ENCODE measurements at regions not wholly inside any gene's neighbourhood (a gene's known extent, or its start where the extent isn't known, plus 50 kb on each side); places are given as distances from the start of the nearest gene placed in this dataset.

DNA sequence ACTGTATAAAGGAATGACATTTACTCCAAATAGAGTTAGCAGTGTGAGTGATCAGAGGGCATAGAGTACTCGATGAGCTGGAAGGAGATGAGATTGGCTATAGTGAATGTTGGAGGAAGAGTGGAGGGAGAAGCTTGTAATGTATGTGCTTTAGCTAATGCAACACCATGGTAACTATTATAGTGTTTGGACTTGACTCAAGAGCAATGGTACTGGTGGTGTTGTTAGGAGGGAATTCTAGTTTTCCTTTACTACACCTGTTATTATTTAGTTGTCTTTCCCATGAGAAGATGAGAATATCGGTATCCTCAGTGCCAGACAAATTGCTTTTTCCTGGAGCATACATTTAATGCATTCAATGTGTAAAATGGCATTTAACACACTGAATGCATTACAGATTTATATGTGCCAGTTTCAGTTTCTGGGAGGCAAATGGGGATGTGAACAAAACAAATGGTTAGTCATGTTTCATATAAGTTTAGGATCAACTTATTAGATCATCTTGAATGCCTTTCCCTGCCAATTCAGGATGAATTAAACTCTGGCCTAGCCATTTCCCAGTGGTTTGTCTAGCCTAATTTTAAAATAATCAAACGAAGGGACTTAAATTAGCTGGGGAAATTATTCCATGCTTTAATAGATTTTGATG, 291.1 kb upstream of the ADAMTS5 start:
- no peak for DNase-seq (ENCODE audit: low read depth, low spot score)
- intact Hi-C loops (cut with micrococcal nuclease): no loop called here
- Histone ChIP-seq H3K27ac (ENCODE audit: insufficient read depth, low read depth, low read length) (no peak overlapping the region), H3K9ac (replicated peaks; ENCODE audit: extremely low read depth, insufficient read depth, low read length) (no peak overlapping the region), H3K79me2 (ENCODE audit: control insufficient read depth, insufficient read depth, low read length) (no peaks in the 10 kb centered on the region), H3K27me3 (ENCODE audit: control insufficient read depth in 2 of 2, insufficient read depth in 2 of 2, low read length in 2 of 2) (no peaks in the 10 kb centered on the region), H3K9me3 (replicated peaks; ENCODE audit: control insufficient read depth, insufficient read depth, low read length) (no peaks in the 10 kb centered on the region), H3K9me1 (replicated peaks; ENCODE audit: control insufficient read depth, extremely low read depth, insufficient read depth, low read length) (no peaks in the 10 kb centered on the region), H3K36me3 (ENCODE audit: control insufficient read depth in 2 of 2, extremely low read depth in 1 of 2, insufficient read depth in 2 of 2, low read length in 2 of 2) (no peaks in the 10 kb centered on the region), H3K4me1 (ENCODE audit: control insufficient read depth, extremely low read depth, insufficient read depth, low read length) (no peaks in the 10 kb centered on the region), H2AFZ (ENCODE audit: low read depth, low read length) (no peak overlapping the region), H3K4me3 (replicated peaks in 1 of 3; ENCODE audit: insufficient read depth in 1 of 3, low read depth in 1 of 3, low read length in 3 of 3) (no peak overlapping the region), H4K20me1 (replicated peaks; ENCODE audit: control insufficient read depth, extremely low read depth, insufficient read depth, low read length) (no peaks in the 10 kb centered on the region), H3K4me2 (ENCODE audit: insufficient read depth, low read length) (no peak overlapping the region)
- dilution Hi-C loops (cut with MboI; ENCODE audit: extremely low pct_ligation_motif_present, low sequenced_read_pairs): no loop called here
- no peak for FAIRE-seq
- ChIA-PET POLR2A (no interaction called here), CTCF (interaction anchor here (1.5 kb wide), 1 partner anchor 11 kb away, joined by 4 read pairs; no protein-coding TSS in a partner anchor)
- TF ChIP-seq POLR2A (IDR thresholded peaks at IDR 0.05; ENCODE audit: low read depth, low read length) (no peak), GATA2 (IDR thresholded peaks at IDR 0.05; ENCODE audit: insufficient read depth, insufficient read length, low read depth, low read length) (no peak), EZH2 (IDR thresholded peaks at IDR 0.05; ENCODE audit: borderline replicate concordance, low read depth, low read length, severe bottlenecking) (no peak), MYC (IDR thresholded peaks at IDR 0.05; ENCODE audit: low read depth, low read length) (no peak), JUN (IDR thresholded peaks at IDR 0.05; ENCODE audit: borderline replicate concordance, insufficient read depth, insufficient read length, low read depth) (no peak), POLR2AphosphoS5 (IDR thresholded peaks at IDR 0.05; ENCODE audit: insufficient read depth, low read depth, low read length) (no peak), FOS (IDR thresholded peaks at IDR 0.05; ENCODE audit: borderline replicate concordance, insufficient read depth, low read length) (no peak)
- TF ChIP-seq, protein P1, sequence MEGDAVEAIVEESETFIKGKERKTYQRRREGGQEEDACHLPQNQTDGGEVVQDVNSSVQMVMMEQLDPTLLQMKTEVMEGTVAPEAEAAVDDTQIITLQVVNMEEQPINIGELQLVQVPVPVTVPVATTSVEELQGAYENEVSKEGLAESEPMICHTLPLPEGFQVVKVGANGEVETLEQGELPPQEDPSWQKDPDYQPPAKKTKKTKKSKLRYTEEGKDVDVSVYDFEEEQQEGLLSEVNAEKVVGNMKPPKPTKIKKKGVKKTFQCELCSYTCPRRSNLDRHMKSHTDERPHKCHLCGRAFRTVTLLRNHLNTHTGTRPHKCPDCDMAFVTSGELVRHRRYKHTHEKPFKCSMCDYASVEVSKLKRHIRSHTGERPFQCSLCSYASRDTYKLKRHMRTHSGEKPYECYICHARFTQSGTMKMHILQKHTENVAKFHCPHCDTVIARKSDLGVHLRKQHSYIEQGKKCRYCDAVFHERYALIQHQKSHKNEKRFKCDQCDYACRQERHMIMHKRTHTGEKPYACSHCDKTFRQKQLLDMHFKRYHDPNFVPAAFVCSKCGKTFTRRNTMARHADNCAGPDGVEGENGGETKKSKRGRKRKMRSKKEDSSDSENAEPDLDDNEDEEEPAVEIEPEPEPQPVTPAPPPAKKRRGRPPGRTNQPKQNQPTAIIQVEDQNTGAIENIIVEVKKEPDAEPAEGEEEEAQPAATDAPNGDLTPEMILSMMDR (IDR thresholded peaks at IDR 0.05; ENCODE audit: extremely low read depth in 1 of 2, insufficient read depth in 1 of 2, low read depth in 1 of 2, low read length in 2 of 2): no peak
- TF ChIP-seq, protein P2, sequence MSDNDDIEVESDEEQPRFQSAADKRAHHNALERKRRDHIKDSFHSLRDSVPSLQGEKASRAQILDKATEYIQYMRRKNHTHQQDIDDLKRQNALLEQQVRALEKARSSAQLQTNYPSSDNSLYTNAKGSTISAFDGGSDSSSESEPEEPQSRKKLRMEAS (IDR thresholded peaks at IDR 0.05; ENCODE audit: insufficient read depth, insufficient read length): no peak
- no TSS peak for BruUV-seq (replicated peaks)
